ENCODE measurements at regions not wholly inside any gene's neighbourhood (a gene's known extent, or its start where the extent isn't known, plus 50 kb on each side); places are given as distances from the start of the nearest gene placed in this dataset.

DNA sequence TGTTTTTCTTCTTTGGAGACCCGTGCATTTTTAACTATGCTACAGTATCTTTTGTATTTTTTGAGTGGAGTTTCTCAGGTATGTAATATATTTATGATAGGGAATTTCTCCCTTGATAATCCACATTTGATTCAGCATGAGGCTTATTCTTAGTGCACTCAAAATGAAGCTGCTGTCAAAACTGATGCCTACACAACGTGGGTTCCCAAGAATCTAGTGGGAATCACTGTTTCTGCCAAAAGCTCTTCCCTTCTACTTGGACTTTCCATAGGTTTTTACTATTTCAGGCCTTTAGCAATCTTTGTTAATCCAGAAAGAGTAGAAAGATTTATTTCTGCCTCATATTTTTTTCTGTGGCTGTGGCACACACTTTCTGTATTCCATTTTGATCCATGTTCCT, 1003.7 kb downstream of the SLITRK5 start:
- DNase-seq (ENCODE audit: low spot score), result no peak
- TF ChIP-seq, protein P1, sequence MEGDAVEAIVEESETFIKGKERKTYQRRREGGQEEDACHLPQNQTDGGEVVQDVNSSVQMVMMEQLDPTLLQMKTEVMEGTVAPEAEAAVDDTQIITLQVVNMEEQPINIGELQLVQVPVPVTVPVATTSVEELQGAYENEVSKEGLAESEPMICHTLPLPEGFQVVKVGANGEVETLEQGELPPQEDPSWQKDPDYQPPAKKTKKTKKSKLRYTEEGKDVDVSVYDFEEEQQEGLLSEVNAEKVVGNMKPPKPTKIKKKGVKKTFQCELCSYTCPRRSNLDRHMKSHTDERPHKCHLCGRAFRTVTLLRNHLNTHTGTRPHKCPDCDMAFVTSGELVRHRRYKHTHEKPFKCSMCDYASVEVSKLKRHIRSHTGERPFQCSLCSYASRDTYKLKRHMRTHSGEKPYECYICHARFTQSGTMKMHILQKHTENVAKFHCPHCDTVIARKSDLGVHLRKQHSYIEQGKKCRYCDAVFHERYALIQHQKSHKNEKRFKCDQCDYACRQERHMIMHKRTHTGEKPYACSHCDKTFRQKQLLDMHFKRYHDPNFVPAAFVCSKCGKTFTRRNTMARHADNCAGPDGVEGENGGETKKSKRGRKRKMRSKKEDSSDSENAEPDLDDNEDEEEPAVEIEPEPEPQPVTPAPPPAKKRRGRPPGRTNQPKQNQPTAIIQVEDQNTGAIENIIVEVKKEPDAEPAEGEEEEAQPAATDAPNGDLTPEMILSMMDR (IDR thresholded peaks at IDR 0.05; ENCODE audit: extremely low read depth, missing control alignments), result no peak

DNA sequence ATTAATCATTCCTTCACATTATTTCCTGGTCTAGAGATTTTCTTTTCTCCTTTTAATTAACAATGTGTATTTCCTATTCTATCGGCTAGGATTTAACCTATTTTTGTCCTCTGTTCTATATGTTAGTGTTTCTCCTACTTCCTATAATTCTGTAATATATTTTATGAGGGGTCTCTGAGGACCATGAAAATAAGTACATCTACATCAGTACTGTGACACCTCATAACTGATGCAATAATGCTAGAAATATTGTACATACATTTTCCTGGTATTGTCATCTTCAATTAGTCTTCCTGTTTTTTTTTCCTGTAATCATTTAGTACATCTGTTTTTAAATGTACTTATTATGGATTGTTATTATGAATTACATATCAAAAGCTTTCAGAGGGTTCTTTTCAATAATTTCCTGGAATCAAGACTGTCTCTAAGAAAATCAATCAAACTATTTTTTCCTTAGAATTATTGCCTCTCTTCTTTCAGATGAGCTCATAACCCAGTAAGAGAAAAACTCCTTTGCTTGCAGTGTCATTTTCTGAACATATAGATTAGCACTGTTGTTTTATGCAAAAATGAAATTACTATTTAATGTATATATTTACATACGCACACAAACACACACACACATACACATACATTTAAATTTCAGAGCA, 1004.3 kb downstream of the SLITRK5 start:
- DNase-seq (ENCODE audit: low spot score), result no peak
- TF ChIP-seq, protein P1 (IDR thresholded peaks at IDR 0.05; ENCODE audit: extremely low read depth, missing control alignments), result no peak

DNA sequence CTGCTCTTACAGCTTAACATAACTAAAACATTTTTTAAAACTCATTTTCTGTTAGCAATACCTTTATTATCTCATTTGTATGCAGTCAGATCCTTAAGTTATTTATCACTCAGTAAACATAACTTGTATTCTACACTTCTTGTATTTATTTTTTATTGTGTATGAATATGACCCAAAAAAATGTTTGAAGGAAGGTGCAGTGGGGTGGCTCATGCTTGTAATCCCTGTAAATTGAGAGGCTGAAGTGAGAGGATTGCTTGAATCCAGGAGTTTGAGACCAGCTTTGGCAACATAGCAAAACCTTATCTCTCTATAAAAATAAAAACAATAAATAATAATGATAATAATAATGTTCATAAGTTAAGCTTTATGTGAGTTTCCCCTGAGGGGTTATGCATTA, 1004.8 kb downstream of the SLITRK5 start:
- TF ChIP-seq, protein P1 (IDR thresholded peaks at IDR 0.05; ENCODE audit: extremely low read depth, missing control alignments), result no peak
- DNase-seq (ENCODE audit: low spot score), result no peak

DNA sequence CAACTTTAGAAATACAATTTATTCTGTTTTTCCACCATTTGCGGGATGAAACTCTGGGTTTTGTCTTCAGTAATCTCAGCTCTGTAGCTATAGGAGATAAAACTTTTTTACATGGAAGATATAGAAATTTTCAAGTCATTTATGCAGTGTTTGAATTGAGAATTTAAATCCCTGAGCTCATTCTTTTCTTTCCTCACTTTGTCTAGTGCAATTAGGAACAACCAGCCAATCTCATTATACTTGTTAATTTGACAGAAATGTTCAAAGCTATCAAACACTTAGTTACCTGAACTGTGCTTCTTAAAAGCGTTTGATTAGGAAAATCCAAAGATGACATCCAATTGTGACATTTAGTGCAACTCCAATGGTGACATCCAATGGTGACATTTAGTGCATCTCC, 1014.3 kb downstream of the SLITRK5 start:
- TF ChIP-seq, protein P1 (IDR thresholded peaks at IDR 0.05; ENCODE audit: extremely low read depth, missing control alignments), result no peak
- DNase-seq (ENCODE audit: low spot score), result no peak

DNA sequence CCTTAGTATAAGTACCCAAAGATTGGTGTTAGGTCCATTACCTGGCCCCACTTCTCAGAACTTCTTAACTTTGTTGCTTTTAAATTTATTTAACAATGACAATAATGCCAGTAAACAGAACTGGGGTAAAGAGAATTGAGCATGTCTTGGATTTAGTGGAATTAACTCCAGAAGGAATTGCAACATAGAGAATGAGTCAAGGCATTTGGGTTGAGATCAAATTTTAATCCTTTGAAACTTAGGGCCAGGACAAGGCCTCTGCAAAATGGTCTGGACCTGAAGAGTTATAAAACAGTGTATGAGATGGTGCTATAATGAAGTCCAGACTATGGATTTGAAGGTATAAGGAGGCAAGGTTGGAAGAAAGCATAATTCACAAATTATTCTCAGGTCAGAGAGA, 1030.4 kb downstream of the SLITRK5 start:
- TF ChIP-seq, protein P1 (IDR thresholded peaks at IDR 0.05; ENCODE audit: extremely low read depth, missing control alignments), result no peak

DNA sequence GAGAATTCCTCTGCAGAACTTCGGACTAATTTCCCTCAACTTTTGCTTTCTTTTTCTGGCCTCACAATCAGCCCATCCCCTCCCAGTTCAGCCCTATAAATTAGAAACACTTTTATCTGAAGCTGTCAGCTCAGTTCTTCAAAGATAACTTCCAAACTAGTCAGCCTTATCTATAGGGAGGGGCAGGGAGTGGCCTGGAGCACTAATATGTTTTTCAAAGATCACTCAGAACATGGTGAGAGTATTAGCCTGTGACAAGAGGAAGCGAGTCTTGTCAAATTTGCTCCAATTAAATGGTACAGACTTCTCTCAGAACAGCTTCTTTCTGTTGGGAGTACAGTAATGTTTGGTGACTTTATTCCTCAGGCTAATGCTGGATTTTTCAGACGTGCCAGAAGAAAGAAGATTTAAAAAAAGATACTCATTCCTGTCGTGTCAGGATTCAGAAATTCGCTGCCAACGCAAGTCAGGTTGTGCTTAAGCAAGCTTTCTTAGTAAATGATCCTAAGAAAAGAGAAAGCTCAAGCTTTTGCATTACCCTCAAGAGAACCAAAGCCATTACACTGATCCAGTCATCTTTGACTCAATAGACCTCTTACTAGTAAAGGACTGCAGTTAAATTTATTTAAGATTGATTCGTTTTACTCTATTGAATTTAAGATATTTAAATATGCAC, 1033.6 kb downstream of the SLITRK5 start:
- DNase-seq (ENCODE audit: low spot score), result no peak
- TF ChIP-seq, protein P1 (IDR thresholded peaks at IDR 0.05; ENCODE audit: extremely low read depth, missing control alignments), result no peak

More for the DNA sequence above, 1030.4 kb downstream of the SLITRK5 start:
- no peak for DNase-seq (ENCODE audit: low spot score)

DNA sequence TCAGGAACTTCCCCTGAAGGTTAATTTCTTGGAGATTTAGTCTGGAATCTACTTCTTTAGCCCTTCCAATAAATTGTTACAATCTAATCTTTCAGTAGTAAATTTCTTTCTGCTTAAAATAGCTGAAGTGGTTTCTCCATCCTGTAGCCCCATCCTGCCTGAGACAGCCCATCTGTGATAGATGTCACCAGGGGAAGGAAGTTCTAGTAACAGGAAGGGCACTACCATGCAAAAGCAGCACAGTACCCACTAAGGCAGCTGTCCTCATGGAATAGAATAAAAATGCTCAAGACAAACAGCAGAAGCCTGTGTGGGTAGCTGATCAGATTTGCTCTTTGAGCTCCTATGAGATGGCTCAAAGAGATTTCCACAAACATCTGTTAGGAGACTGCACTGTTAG, 1036.5 kb downstream of the SLITRK5 start:
- TF ChIP-seq, protein P1 (IDR thresholded peaks at IDR 0.05; ENCODE audit: extremely low read depth, missing control alignments), result no peak
- no peak for DNase-seq (ENCODE audit: low spot score)
